ENCODE measurements at regions not wholly inside any gene's neighbourhood (a gene's known extent, or its start where the extent isn't known, plus 50 kb on each side); places are given as distances from the start of the nearest gene placed in this dataset.

- Histone ChIP-seq H3K9me3 (ENCODE audit: low read depth, low read length) (no peaks in the 10 kb centered on the region), H3K4me3 (no peak overlapping the region), H3K27ac (no peak overlapping the region), H3K36me3 (ENCODE audit: insufficient read depth, low read length) (no peaks in the 10 kb centered on the region), H3K9ac (ENCODE audit: insufficient read length) (no peak overlapping the region)
- TF ChIP-seq FOXP2 (optimal IDR thresholded peaks at IDR 0.05; ENCODE audit: control extremely low read depth, extremely low read length, insufficient read depth): no peak
- TF ChIP-seq POLR2AphosphoS5 (IDR thresholded peaks at IDR 0.05; ENCODE audit: borderline replicate concordance, low read depth, low read length): no peak
- no peak for TF ChIP-seq EZH2 (IDR thresholded peaks at IDR 0.05)
- DNase-seq (ENCODE audit: low read depth, low spot score): no peak
Observed at GRCh38 chr18:22723773-22724172, 209.4 kb upstream of the RBBP8 start.

- no peaks in the 10 kb centered on the region for H3K36me3 ChIP-seq (ENCODE audit: insufficient read depth, low read length)
- H3K9me3 ChIP-seq (ENCODE audit: low read depth, low read length): no peaks in the 10 kb centered on the region
- TF ChIP-seq FOXP2 (optimal IDR thresholded peaks at IDR 0.05; ENCODE audit: control extremely low read depth, extremely low read length, insufficient read depth) (no peak), POLR2AphosphoS5 (IDR thresholded peaks at IDR 0.05; ENCODE audit: borderline replicate concordance, low read depth, low read length) (no peak), EZH2 (IDR thresholded peaks at IDR 0.05) (no peak)
- no peak overlapping the region for H3K4me3 ChIP-seq
- H3K9ac ChIP-seq (ENCODE audit: insufficient read length): no peak overlapping the region
- H3K27ac ChIP-seq: no peak overlapping the region
- DNase-seq (ENCODE audit: low read depth, low spot score): no peak
Observed at GRCh38 chr18:22726469-22726868, 206.7 kb upstream of the RBBP8 start.

GRCh38 chr18:22728016-22728415, 205.1 kb upstream of the RBBP8 start:
- Histone ChIP-seq H3K27ac (no peak overlapping the region), H3K36me3 (ENCODE audit: insufficient read depth, low read length) (no peaks in the 10 kb centered on the region), H3K4me3 (no peak overlapping the region), H3K9me3 (ENCODE audit: low read depth, low read length) (no peaks in the 10 kb centered on the region), H3K9ac (ENCODE audit: insufficient read length) (no peak overlapping the region)
- no peak for DNase-seq (ENCODE audit: low read depth, low spot score)
- TF ChIP-seq FOXP2 (optimal IDR thresholded peaks at IDR 0.05; ENCODE audit: control extremely low read depth, extremely low read length, insufficient read depth) (no peak), EZH2 (IDR thresholded peaks at IDR 0.05) (no peak), POLR2AphosphoS5 (IDR thresholded peaks at IDR 0.05; ENCODE audit: borderline replicate concordance, low read depth, low read length) (no peak)

GRCh38 chr18:22728481-22729105, 204.5 kb upstream of the RBBP8 start:
- Histone ChIP-seq H3K27ac (no peak overlapping the region), H3K36me3 (ENCODE audit: insufficient read depth, low read length) (no peaks in the 10 kb centered on the region), H3K9me3 (ENCODE audit: low read depth, low read length) (no peaks in the 10 kb centered on the region), H3K4me3 (no peak overlapping the region), H3K9ac (ENCODE audit: insufficient read length) (no peak overlapping the region)
- DNase-seq (ENCODE audit: low read depth, low spot score): no peak
- TF ChIP-seq EZH2 (IDR thresholded peaks at IDR 0.05): no peak
- TF ChIP-seq FOXP2 (optimal IDR thresholded peaks at IDR 0.05; ENCODE audit: control extremely low read depth, extremely low read length, insufficient read depth): no peak
- no peak for TF ChIP-seq POLR2AphosphoS5 (IDR thresholded peaks at IDR 0.05; ENCODE audit: borderline replicate concordance, low read depth, low read length)

GRCh38 chr18:22731398-22731797, 201.7 kb upstream of the RBBP8 start:
- TF ChIP-seq POLR2AphosphoS5 (IDR thresholded peaks at IDR 0.05; ENCODE audit: borderline replicate concordance, low read depth, low read length): no peak
- TF ChIP-seq FOXP2 (optimal IDR thresholded peaks at IDR 0.05; ENCODE audit: control extremely low read depth, extremely low read length, insufficient read depth): no peak
- no peak for TF ChIP-seq EZH2 (IDR thresholded peaks at IDR 0.05)
- no peak overlapping the region for H3K27ac ChIP-seq
- no peak overlapping the region for H3K9ac ChIP-seq (ENCODE audit: insufficient read length)
- no peak overlapping the region for H3K4me3 ChIP-seq
- no peak for DNase-seq (ENCODE audit: low read depth, low spot score)
- H3K36me3 ChIP-seq (ENCODE audit: insufficient read depth, low read length): no peaks in the 10 kb centered on the region
- no peaks in the 10 kb centered on the region for H3K9me3 ChIP-seq (ENCODE audit: low read depth, low read length)

GRCh38 chr18:22734105-22734661, 198.9 kb upstream of the RBBP8 start:
- no peak overlapping the region for H3K9ac ChIP-seq (ENCODE audit: insufficient read length)
- no peak overlapping the region for H3K27ac ChIP-seq
- H3K36me3 ChIP-seq (ENCODE audit: insufficient read depth, low read length): no peaks in the 10 kb centered on the region
- no peak for TF ChIP-seq POLR2AphosphoS5 (IDR thresholded peaks at IDR 0.05; ENCODE audit: borderline replicate concordance, low read depth, low read length)
- TF ChIP-seq FOXP2 (optimal IDR thresholded peaks at IDR 0.05; ENCODE audit: control extremely low read depth, extremely low read length, insufficient read depth): no peak
- TF ChIP-seq EZH2 (IDR thresholded peaks at IDR 0.05): no peak
- H3K9me3 ChIP-seq (ENCODE audit: low read depth, low read length): no peaks in the 10 kb centered on the region
- no peak overlapping the region for H3K4me3 ChIP-seq
- no peak for DNase-seq (ENCODE audit: low read depth, low spot score)

- Histone ChIP-seq H3K9ac (ENCODE audit: insufficient read length) (no peak overlapping the region), H3K27ac (no peak overlapping the region), H3K36me3 (ENCODE audit: insufficient read depth, low read length) (no peaks in the 10 kb centered on the region), H3K4me3 (no peak overlapping the region), H3K9me3 (ENCODE audit: low read depth, low read length) (no peaks in the 10 kb centered on the region)
- TF ChIP-seq FOXP2 (optimal IDR thresholded peaks at IDR 0.05; ENCODE audit: control extremely low read depth, extremely low read length, insufficient read depth) (no peak), EZH2 (IDR thresholded peaks at IDR 0.05) (no peak), POLR2AphosphoS5 (IDR thresholded peaks at IDR 0.05; ENCODE audit: borderline replicate concordance, low read depth, low read length) (no peak)
- DNase-seq (ENCODE audit: low read depth, low spot score): no peak
Observed at GRCh38 chr18:22734791-22735627, 198.1 kb upstream of the RBBP8 start.

- Histone ChIP-seq H3K4me3 (no peak overlapping the region), H3K36me3 (ENCODE audit: insufficient read depth, low read length) (no peaks in the 10 kb centered on the region), H3K9ac (ENCODE audit: insufficient read length) (no peak overlapping the region), H3K27ac (no peak overlapping the region), H3K9me3 (ENCODE audit: low read depth, low read length) (no peaks in the 10 kb centered on the region)
- no peak for DNase-seq (ENCODE audit: low read depth, low spot score)
- TF ChIP-seq EZH2 (IDR thresholded peaks at IDR 0.05) (no peak), POLR2AphosphoS5 (IDR thresholded peaks at IDR 0.05; ENCODE audit: borderline replicate concordance, low read depth, low read length) (no peak), FOXP2 (optimal IDR thresholded peaks at IDR 0.05; ENCODE audit: control extremely low read depth, extremely low read length, insufficient read depth) (no peak)
Observed at GRCh38 chr18:22737054-22737453, 196.1 kb upstream of the RBBP8 start.
